ENCODE measurements at regions not wholly inside any gene's neighbourhood (a gene's known extent, or its start where the extent isn't known, plus 50 kb on each side); places are given as distances from the start of the nearest gene placed in this dataset.
"Not testable (repeated sequence)": the region's sequence is repeated elsewhere in the genome, so short reads cannot be mapped to it uniquely, and the experiment has no call there.

DNA sequence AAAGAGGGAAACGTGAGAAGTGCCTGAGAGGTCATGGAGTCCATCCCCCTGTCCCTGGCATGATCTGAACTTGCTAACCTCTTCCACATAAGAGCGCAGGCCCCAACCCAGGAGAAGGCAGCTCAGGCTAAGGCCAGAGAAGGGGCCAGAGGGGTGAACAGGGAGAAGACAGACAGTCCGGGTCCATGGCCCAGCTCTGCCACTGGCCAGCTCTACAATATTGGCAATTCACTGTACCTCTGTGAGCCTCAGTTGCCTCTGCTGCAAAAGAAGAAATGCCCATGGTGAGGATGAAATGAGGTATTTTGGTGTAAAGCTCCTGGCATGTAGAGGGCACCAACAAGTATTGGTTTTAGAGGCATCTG is 72.3 kb downstream of the CAMK2N1 start:
- DNase-seq (ENCODE audit: low read depth, low spot score), result no peak
- no peak overlapping the region for H3K4me3 ChIP-seq (ENCODE audit: low read depth, low read length)
- ChIA-PET CTCF (interaction anchor here (1.2 to 2.1 kb wide), 2 partner anchors 17 to 80 kb away, joined by 4 to 6 read pairs; no protein-coding TSS in a partner anchor), POLR2A (no interaction called here)
- TF ChIP-seq, protein P1, sequence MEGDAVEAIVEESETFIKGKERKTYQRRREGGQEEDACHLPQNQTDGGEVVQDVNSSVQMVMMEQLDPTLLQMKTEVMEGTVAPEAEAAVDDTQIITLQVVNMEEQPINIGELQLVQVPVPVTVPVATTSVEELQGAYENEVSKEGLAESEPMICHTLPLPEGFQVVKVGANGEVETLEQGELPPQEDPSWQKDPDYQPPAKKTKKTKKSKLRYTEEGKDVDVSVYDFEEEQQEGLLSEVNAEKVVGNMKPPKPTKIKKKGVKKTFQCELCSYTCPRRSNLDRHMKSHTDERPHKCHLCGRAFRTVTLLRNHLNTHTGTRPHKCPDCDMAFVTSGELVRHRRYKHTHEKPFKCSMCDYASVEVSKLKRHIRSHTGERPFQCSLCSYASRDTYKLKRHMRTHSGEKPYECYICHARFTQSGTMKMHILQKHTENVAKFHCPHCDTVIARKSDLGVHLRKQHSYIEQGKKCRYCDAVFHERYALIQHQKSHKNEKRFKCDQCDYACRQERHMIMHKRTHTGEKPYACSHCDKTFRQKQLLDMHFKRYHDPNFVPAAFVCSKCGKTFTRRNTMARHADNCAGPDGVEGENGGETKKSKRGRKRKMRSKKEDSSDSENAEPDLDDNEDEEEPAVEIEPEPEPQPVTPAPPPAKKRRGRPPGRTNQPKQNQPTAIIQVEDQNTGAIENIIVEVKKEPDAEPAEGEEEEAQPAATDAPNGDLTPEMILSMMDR (IDR thresholded peaks at IDR 0.05; ENCODE audit: insufficient read depth, low read length, missing control alignments), result no peak

DNA sequence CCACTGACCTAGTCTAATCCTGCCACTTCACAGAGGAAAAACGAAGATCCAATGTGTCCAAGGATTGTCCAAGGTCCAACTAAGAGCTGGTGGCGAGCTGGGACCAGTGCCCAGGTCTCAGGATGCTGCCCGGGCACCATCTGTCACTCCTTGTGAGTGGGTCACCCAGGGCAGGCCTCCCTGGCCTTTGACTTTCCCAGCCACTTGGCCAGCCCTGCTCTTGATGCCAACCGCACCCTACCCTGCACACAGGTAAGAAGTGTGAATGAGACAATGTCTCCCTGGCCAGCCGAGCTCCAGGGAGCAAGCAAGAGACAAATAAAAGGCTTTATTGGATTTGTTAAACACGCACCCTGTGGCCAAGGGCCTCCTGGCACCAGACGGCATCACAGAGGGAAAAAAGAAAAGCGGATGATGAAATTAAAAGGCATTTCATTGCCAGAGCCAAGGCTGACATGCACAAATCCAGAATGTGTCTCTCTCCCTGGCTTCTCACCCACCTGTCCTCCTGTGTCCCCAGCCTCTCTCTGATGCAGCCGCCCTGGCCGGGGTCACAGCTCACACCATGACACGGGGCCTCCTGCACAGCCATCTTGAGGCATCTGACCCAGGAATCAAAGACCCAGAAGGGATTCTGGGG is 72.8 kb downstream of the CAMK2N1 start:
- ChIA-PET CTCF (interaction anchor here (1.2 to 2.1 kb wide), 2 partner anchors 18 to 81 kb away, joined by 4 to 6 read pairs; no protein-coding TSS in a partner anchor), POLR2A (no interaction called here)
- no peak for DNase-seq (ENCODE audit: low read depth, low spot score)
- TF ChIP-seq, protein P1 (IDR thresholded peaks at IDR 0.05; ENCODE audit: insufficient read depth, low read length, missing control alignments), result no peak
- H3K4me3 ChIP-seq (ENCODE audit: low read depth, low read length), result no peak overlapping the region

GRCh38 chr1:20411196-20411980 is 74.6 kb downstream of the CAMK2N1 start:
- POLR2A ChIA-PET, result interaction anchor here (1.6 kb wide), 1 partner anchor 31 kb away, joined by 7 read pairs; no protein-coding TSS in a partner anchor
- TF ChIP-seq, protein P1 (IDR thresholded peaks at IDR 0.05; ENCODE audit: insufficient read depth, low read length, missing control alignments), result no peak
- CTCF ChIA-PET, result interaction anchor here (0.9 to 1.0 kb wide), 2 partner anchors 9 to 49 kb away, joined by 3 to 4 read pairs; no protein-coding TSS in a partner anchor
- H3K4me3 ChIP-seq (ENCODE audit: low read depth, low read length), result no peak overlapping the region
- peak; percentile 71 for DNase-seq (ENCODE audit: low read depth, low spot score)

DNA sequence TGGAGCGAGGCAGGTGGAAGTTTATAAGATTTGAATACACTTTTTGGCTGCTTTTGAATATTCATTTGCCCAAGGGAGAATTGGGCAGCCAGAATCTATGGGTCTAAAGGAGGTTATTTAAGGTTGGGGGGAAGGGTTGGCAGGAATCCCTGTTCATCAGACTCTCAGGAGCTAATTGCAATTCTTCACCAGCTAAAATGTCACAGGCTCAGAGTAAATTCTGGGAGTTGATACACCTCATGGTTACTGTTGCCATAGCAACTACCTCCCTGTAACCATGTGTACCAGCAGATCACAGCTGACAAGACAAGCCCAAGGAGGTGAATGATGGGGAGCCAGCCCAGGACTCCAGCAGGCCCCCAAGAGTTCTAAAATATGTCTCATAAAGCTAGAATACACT is 75.5 kb downstream of the CAMK2N1 start:
- POLR2A ChIA-PET, result interaction anchor here (1.6 kb wide), 1 partner anchor 30 kb away, joined by 7 read pairs; no protein-coding TSS in a partner anchor
- CTCF ChIA-PET, result interaction anchor here (0.9 to 2.8 kb wide), 3 partner anchors 33 to 79 kb away, joined by 4 to 9 read pairs (median 5); no protein-coding TSS in a partner anchor

DNA sequence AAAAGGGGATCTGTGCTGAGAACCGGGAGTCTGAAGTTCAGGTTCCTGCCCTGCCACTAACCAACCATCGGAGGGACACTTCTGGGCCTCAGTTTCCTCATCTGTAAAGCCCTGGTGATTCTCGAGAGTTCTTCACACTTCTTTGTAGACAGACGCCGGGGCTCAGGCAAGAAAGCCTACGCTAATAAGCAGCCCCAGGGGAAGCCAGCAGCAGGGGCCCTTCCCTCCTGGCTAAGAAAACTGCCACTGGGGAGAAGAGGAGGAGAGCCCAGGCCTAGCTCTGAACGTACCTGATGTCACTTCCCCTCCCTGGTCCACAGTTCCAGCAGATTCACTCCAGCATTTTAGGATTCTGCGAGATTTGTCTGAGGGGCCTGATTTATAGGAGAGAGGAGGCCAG is 76.0 kb downstream of the CAMK2N1 start:
- DNase-seq (ENCODE audit: low read depth, low spot score), result no peak
- ChIA-PET CTCF (interaction anchor here (1.8 to 2.8 kb wide), 2 partner anchors 33 to 80 kb away, joined by 5 to 9 read pairs; no protein-coding TSS in a partner anchor), POLR2A (no interaction called here)
- TF ChIP-seq, protein P1 (IDR thresholded peaks at IDR 0.05; ENCODE audit: insufficient read depth, low read length, missing control alignments), result no peak
- no peak overlapping the region for H3K4me3 ChIP-seq (ENCODE audit: low read depth, low read length)

More for the DNA sequence above, 75.5 kb downstream of the CAMK2N1 start:
- no peak for DNase-seq (ENCODE audit: low read depth, low spot score)
- TF ChIP-seq, protein P1 (IDR thresholded peaks at IDR 0.05; ENCODE audit: insufficient read depth, low read length, missing control alignments), result no peak
- H3K4me3 ChIP-seq (ENCODE audit: low read depth, low read length), result no peak overlapping the region

DNA sequence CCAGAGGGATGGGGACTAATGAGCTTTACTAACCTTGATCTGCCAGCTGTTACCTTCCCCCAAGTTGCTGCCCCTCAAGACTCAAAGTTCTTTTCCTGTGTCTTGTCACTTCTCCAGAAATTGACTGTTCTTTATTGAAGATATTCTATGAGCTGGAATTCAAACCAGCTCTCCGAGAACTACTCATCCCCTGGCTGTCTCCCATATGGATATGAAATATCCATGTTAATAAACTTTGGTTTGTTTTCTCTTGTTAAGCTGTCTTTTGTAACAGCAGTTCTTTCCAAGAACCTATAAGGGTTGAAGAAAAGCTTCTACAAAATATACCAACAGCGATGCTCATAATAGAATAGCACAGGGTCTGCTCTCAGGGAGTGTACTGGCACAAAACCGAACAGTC is 77.0 kb downstream of the CAMK2N1 start:
- TF ChIP-seq, protein P1 (IDR thresholded peaks at IDR 0.05; ENCODE audit: insufficient read depth, low read length, missing control alignments), result no peak
- POLR2A ChIA-PET, result no interaction called here

DNA sequence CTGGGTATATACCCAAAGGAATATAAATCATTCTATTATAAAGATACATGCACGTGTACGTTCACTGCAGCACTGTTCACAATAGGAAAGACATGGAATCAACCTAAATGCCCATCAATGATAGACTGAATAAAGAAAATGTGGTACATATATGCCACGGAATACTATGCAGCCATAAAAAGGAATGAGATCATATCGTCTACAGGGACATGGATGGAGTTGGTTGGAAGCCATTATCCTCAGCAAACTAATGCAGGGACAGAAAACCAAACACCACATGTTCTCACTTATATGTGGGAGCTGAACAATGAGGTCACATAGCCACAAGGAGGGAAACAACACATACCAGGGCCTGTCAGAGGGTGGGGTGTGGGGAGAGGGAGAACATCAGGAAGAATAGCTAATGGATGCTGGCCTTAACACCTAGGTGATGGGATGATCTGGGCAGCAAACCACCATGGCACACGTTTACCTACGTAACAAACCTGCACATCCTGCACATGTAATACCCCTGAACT is 77.8 kb downstream of the CAMK2N1 start:
- DNase-seq (ENCODE audit: low read depth, low spot score); H3K4me3 ChIP-seq (ENCODE audit: low read depth, low read length); POLR2A ChIA-PET: not testable (repeated sequence)
- CTCF ChIA-PET, result interaction anchor here (0.6 to 2.8 kb wide), 6 partner anchors 13 to 1163 kb away, joined by 3 to 9 read pairs (median 3); no protein-coding TSS in a partner anchor

More for the DNA sequence above, 77.0 kb downstream of the CAMK2N1 start:
- H3K4me3 ChIP-seq (ENCODE audit: low read depth, low read length), result no peak overlapping the region
- CTCF ChIA-PET, result interaction anchor here (0.6 to 2.8 kb wide), 7 partner anchors 13 to 1164 kb away, joined by 3 to 9 read pairs (median 3); no protein-coding TSS in a partner anchor
- no peak for DNase-seq (ENCODE audit: low read depth, low spot score)

All from AG04449 (cell line).